H9 (cell line): ENCODE measurements at regions not wholly inside any gene's neighbourhood (a gene's known extent, or its start where the extent isn't known, plus 50 kb on each side); places are given as distances from the start of the nearest gene placed in this dataset.

ENCODE experiments used
- DNase-seq: peaks from one replicate; pipeline ENCODE4 v3.0.0-alpha.2; 2017
- H2AFZ ChIP-seq: one replicate; pipeline ENCODE4 v1.6.1; 2013; ENCODE audit warnings: mild to moderate bottlenecking, low read length, control low read depth, moderate library complexity
- H2AK5ac ChIP-seq: 2 replicates; pipeline ENCODE4 v1.6.1; 2013; ENCODE audit warnings: low read length, control low read depth, mixed read lengths; ENCODE audit not compliant: insufficient read length
- H2BK120ac ChIP-seq: one replicate; pipeline ENCODE4 v1.6.1; 2013; ENCODE audit warnings: low read depth, mild to moderate bottlenecking, low read length, control low read depth, inconsistent platforms; ENCODE audit not compliant: poor library complexity, severe bottlenecking
- H2BK12ac ChIP-seq: 2 replicates; pipeline ENCODE4 v1.6.1; 2013; ENCODE audit warnings: low read length, control low read depth, mixed read lengths, low read depth; ENCODE audit not compliant: insufficient read length
- H2BK15ac ChIP-seq: 2 replicates; pipeline ENCODE4 v1.6.1; 2013; ENCODE audit warnings: low read depth, low read length, control low read depth
- H2BK20ac ChIP-seq: one replicate; pipeline ENCODE4 v1.6.1; 2013; ENCODE audit warnings: low read depth, mild to moderate bottlenecking, low read length, control low read depth, inconsistent platforms; ENCODE audit not compliant: poor library complexity, severe bottlenecking
- H2BK5ac ChIP-seq: 2 replicates; pipeline ENCODE4 v1.6.1; 2013; ENCODE audit warnings: low read length, control low read depth, mixed read lengths; ENCODE audit not compliant: insufficient read length
- H3K14ac ChIP-seq: 2 replicates; pipeline ENCODE4 v1.6.1; 2013; ENCODE audit warnings: low read length, control low read depth; ENCODE audit not compliant: insufficient read depth
- H3K18ac ChIP-seq: 2 replicates; pipeline ENCODE4 v1.6.1; 2013; ENCODE audit warnings: low read depth, mild to moderate bottlenecking, mixed read lengths, low read length, control low read depth; ENCODE audit not compliant: insufficient read length
- H3K23ac ChIP-seq: 2 replicates; pipeline ENCODE4 v1.6.1; 2013; ENCODE audit warnings: low read length, control low read depth, mixed read lengths, low read depth; ENCODE audit not compliant: insufficient read length
- H3K23me2 ChIP-seq: 2 replicates; pipeline ENCODE4 v1.6.1; 2013; ENCODE audit warnings: low read depth, mild to moderate bottlenecking, mixed read lengths, low read length, control low read depth; ENCODE audit not compliant: insufficient read length, poor library complexity, severe bottlenecking
- H3K27ac ChIP-seq: 2 replicates; pipeline ENCODE4 v1.5.1; 2013; ENCODE audit warnings: low read length, control low read depth, mixed read lengths, low read depth; ENCODE audit not compliant: insufficient read length
- H3K27me3 ChIP-seq: 2 replicates; pipeline ENCODE4 v1.6.1; 2013; ENCODE audit warnings: low read length, control low read depth, inconsistent platforms; ENCODE audit not compliant: insufficient read depth
- H3K4ac ChIP-seq: 2 replicates; pipeline ENCODE4 v1.6.1; 2013; ENCODE audit warnings: low read depth, mild to moderate bottlenecking, control low read depth, inconsistent platforms, low read length, moderate library complexity
- H3K4me1 ChIP-seq: 2 replicates; pipeline ENCODE4 v1.6.1; 2013; ENCODE audit warnings: low read length, control low read depth, inconsistent platforms; ENCODE audit not compliant: insufficient read depth
- H3K4me2 ChIP-seq: 2 replicates; pipeline ENCODE4 v1.6.1; 2013; ENCODE audit warnings: low read length, control low read depth, mixed read lengths; ENCODE audit not compliant: insufficient read length, insufficient read depth
- H3K56ac ChIP-seq: 2 replicates; pipeline ENCODE4 v1.6.1; 2013; ENCODE audit warnings: low read depth, mild to moderate bottlenecking, mixed read lengths, low read length, control low read depth; ENCODE audit not compliant: insufficient read length
- H3K79me1 ChIP-seq: 2 replicates; pipeline ENCODE4 v1.6.1; 2013; ENCODE audit warnings: low read depth, mild to moderate bottlenecking, moderate library complexity, low read length, control low read depth, inconsistent platforms; ENCODE audit not compliant: insufficient read depth, poor library complexity, severe bottlenecking
- H3K79me2 ChIP-seq: 2 replicates; pipeline ENCODE4 v1.6.1; 2013; ENCODE audit warnings: low read length, control low read depth, inconsistent platforms; ENCODE audit not compliant: insufficient read depth
- H3K9ac ChIP-seq: 2 replicates; pipeline ENCODE4 v1.6.1; 2013; ENCODE audit warnings: low read length, control low read depth, mixed read lengths; ENCODE audit not compliant: insufficient read length; ENCODE audit errors: extremely low read depth
- H3K9me3 ChIP-seq: one replicate; pipeline ENCODE4 v1.6.1; 2013; ENCODE audit warnings: low read depth, low read length, inconsistent platforms; ENCODE audit not compliant: control insufficient read depth
- H3T11ph ChIP-seq: one replicate; pipeline ENCODE4 v1.6.1; 2013; ENCODE audit warnings: mild to moderate bottlenecking, low read length, control low read depth, inconsistent platforms
- H4K20me1 ChIP-seq: one replicate; pipeline ENCODE4 v1.6.1; 2013; ENCODE audit not compliant: control insufficient read depth, insufficient read length, insufficient read depth
- H4K5ac ChIP-seq: 2 replicates; pipeline ENCODE4 v1.6.1; 2013; ENCODE audit warnings: low read depth, mild to moderate bottlenecking, mixed read lengths, low read length, control low read depth; ENCODE audit not compliant: insufficient read length
- H4K8ac ChIP-seq: replicated peaks from 2 replicates; pipeline ENCODE4 v1.6.1; 2013; ENCODE audit warnings: low read length, control low read depth, mixed read lengths, low read depth; ENCODE audit not compliant: insufficient read length
- H4K91ac ChIP-seq: 2 replicates; pipeline ENCODE4 v1.6.1; 2013; ENCODE audit warnings: low read depth, mild to moderate bottlenecking, moderate library complexity, mixed read lengths, low read length, control low read depth; ENCODE audit not compliant: insufficient read length
- H3K27ac Mint-ChIP-seq, 3 experiments: 2 replicates in 2 of 3; 3 replicates in 1 of 3; pipeline ENCODE4 v1.8.0; 2020 to 2021; ENCODE audit warnings: mixed read lengths in 3 of 3, mild to moderate bottlenecking in 1 of 3, moderate library complexity in 1 of 3
- H3K27me3 Mint-ChIP-seq: 2 replicates; pipeline ENCODE4 v1.8.0; 2021; ENCODE audit warnings: low read depth, mild to moderate bottlenecking, moderate library complexity, mixed read lengths
- H3K36me3 Mint-ChIP-seq, 3 experiments: 2 replicates in 2 of 3; 3 replicates in 1 of 3; pipeline ENCODE4 v1.8.0; 2020 to 2021; ENCODE audit warnings: low read depth in 3 of 3, mixed read lengths in 3 of 3; ENCODE audit not compliant: insufficient read depth in 1 of 3
- H3K4me1 Mint-ChIP-seq, 2 experiments: 2 replicates each; pipeline ENCODE4 v1.8.0; 2020; ENCODE audit warnings: mixed read lengths in 2 of 2
- H3K4me3 Mint-ChIP-seq, 2 experiments: 2 replicates in 1 of 2; 3 replicates in 1 of 2; pipeline ENCODE4 v1.8.0; 2020 to 2021; ENCODE audit warnings: mild to moderate bottlenecking in 2 of 2, mixed read lengths in 2 of 2, moderate library complexity in 1 of 2
- H3K9me3 Mint-ChIP-seq, 2 experiments: 2 replicates in 1 of 2; 3 replicates in 1 of 2; pipeline ENCODE4 v1.8.0; 2020; ENCODE audit warnings: mild to moderate bottlenecking in 2 of 2, mixed read lengths in 2 of 2, moderate library complexity in 1 of 2
- WGBS: extraction: QIAGEN DNeasy Blood & Tissue Kit; methylation state at CpG from one replicate; pipeline ENCODE4 v1.1.7; 2013; ENCODE audit warnings: missing lambda C conversion rate, low lambda C conversion rate, mixed read lengths; ENCODE audit not compliant: insufficient read length; ENCODE audit errors: extremely low coverage; 5-methylcytosine and 5-hydroxymethylcytosine counted together
- TF ChIP-seq, protein P1 (sequence below): fragments of 200-600 bp; sonication (generic); conservative IDR thresholded peaks from 3 replicates; pipeline ENCODE4 v1.8.0; 2021; ENCODE audit warnings: antibody characterized with exemption, mild to moderate bottlenecking

DNA sequence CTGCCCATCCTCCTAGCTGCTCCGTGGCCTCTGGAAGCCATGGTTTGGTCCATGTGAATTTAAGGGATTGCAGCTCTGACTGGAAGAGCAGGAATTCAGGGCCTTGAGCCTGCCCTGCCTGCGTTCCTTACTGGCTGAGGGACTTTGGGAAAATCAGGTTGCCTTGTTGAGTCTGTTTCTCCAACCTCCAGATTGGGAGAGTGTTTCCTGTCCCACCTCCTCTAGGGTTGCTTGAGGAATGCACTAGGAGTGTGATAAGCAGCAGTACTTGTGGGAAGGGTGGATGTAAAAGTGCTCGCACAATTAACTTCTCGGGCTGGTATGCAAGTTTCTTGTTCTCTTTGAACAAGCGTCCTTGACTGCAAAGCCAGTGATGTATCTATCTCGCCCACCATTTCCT is 84.4 kb upstream of the YWHAQ start:
- Histone ChIP-seq H3T11ph (no peak overlapping the region), H3K18ac (no peak overlapping the region), H3K23me2 (no peaks in the 10 kb centered on the region), H3K4me1 (no peaks in the 10 kb centered on the region), H3K27me3 (no peaks in the 10 kb centered on the region), H3K9me3 (no peaks in the 10 kb centered on the region), H3K79me2 (no peaks in the 10 kb centered on the region), H2AFZ (no peak overlapping the region), H4K5ac (no peak overlapping the region), H3K14ac (no peak overlapping the region), H3K56ac (no peak overlapping the region), H3K4ac (no peak overlapping the region), H2BK120ac (no peak overlapping the region), H4K91ac (no peak overlapping the region), H2BK15ac (no peak overlapping the region), H2AK5ac (no peak overlapping the region), H4K8ac (no peak overlapping the region), H2BK12ac (no peak overlapping the region), H3K4me2 (no peak overlapping the region), H4K20me1 (no peaks in the 10 kb centered on the region), H2BK5ac (no peak overlapping the region), H3K9ac (no peak overlapping the region), H3K23ac (no peak overlapping the region), H2BK20ac (no peak overlapping the region), H3K27ac (no peak overlapping the region), H3K79me1 (no peaks in the 10 kb centered on the region)
- TF ChIP-seq, protein P1, sequence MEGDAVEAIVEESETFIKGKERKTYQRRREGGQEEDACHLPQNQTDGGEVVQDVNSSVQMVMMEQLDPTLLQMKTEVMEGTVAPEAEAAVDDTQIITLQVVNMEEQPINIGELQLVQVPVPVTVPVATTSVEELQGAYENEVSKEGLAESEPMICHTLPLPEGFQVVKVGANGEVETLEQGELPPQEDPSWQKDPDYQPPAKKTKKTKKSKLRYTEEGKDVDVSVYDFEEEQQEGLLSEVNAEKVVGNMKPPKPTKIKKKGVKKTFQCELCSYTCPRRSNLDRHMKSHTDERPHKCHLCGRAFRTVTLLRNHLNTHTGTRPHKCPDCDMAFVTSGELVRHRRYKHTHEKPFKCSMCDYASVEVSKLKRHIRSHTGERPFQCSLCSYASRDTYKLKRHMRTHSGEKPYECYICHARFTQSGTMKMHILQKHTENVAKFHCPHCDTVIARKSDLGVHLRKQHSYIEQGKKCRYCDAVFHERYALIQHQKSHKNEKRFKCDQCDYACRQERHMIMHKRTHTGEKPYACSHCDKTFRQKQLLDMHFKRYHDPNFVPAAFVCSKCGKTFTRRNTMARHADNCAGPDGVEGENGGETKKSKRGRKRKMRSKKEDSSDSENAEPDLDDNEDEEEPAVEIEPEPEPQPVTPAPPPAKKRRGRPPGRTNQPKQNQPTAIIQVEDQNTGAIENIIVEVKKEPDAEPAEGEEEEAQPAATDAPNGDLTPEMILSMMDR, result no peak
- H3K4me1 Mint-ChIP-seq, result peaks cover 0 to 5% of the 10 kb centered on the region in 2 experiments; a peak in 2 of 4 replicates
- no peaks in the 10 kb centered on the region for H3K36me3 Mint-ChIP-seq
- H3K27me3 Mint-ChIP-seq, result no peaks in the 10 kb centered on the region; the same call in 1 of the 2 replicates
- H3K4me3 Mint-ChIP-seq, result no peak overlapping the region
- H3K9me3 Mint-ChIP-seq, result no peaks in the 10 kb centered on the region
- WGBS, result no CpG with 5 or more reads among the region's 6 CpGs
- no peak for DNase-seq
- no peak overlapping the region for H3K27ac Mint-ChIP-seq
